ENCODE measurements at regions not wholly inside any gene's neighbourhood (a gene's known extent, or its start where the extent isn't known, plus 50 kb on each side); places are given as distances from the start of the nearest gene placed in this dataset.

GRCh38 chr1:30257742-30258380 lies 465.5 kb downstream of the MATN1 start:
- no peak for TF ChIP-seq CTCF (conservative IDR thresholded peaks at IDR 0.05; ENCODE audit: low read length)
- TF ChIP-seq EZH2phosphoT487 (IDR thresholded peaks at IDR 0.05; ENCODE audit: borderline replicate concordance) = no peak
